ENCODE measurements at regions not wholly inside any gene's neighbourhood (a gene's known extent, or its start where the extent isn't known, plus 50 kb on each side); places are given as distances from the start of the nearest gene placed in this dataset.

DNA sequence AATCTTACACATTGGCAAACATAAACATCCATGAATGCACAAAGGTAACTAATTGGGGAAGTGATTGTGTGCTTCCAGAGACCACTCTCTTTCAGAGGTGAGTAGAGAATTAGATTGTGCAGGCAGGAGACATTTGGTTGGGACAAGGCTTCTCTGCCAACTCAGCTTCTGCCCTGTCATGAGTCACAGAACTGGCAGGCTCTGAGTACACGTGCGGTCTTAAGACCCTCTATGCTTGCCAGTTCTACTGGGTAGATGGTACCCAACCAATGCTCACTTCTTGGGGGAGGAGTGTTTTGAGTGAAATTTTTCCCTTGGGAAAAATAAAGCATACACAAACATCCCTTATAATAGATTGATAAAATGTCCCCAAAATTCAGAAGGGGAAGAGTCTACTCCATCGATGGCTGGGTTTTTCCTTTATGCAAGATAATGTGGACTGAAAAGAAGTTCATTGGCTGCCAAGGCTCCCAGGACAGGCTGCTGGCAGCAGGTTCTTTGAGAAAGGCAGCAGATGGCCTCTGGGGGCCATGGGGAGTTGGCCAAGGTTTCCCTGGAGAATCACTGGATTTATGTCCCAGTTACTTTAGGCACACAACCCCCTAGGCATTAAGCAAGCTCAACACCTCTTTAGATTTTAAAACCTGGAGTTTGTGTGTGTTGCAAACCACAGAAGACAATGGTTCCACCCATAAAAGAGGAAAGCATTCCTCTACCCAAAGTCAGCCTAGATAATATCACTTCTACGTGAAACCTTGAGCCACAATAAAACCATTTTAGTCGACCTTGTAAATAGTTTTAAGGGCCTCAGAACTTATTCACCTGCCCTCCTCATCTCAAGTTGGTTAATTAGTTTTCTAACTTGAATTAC, 417.0 kb downstream of the TXNL1 start:
- no peaks in the 10 kb centered on the region for H3K36me3 ChIP-seq
- no peak for DNase-seq
- H3K27me3 ChIP-seq = no peaks in the 10 kb centered on the region
- peaks cover 0 to 2% of the 10 kb centered on the region in 2 donors for H3K9me3 ChIP-seq
- TF ChIP-seq CTCF (IDR thresholded peaks at IDR 0.05) = no peak
- H3K4me1 ChIP-seq = no peaks in the 10 kb centered on the region
- no peak overlapping the region for H3K27ac ChIP-seq
- no peak for ATAC-seq
- intact Hi-C loops (cut with DNase I) = no loop called here
- no peak overlapping the region for H3K4me3 ChIP-seq

GRCh38 chr18:56217406-56217805, 421.0 kb downstream of the TXNL1 start:
- Histone ChIP-seq H3K9me3 (peaks cover 0 to 2% of the 10 kb centered on the region in 2 donors), H3K27me3 (no peaks in the 10 kb centered on the region), H3K4me1 (no peaks in the 10 kb centered on the region), H3K4me3 (no peak overlapping the region), H3K36me3 (no peaks in the 10 kb centered on the region), H3K27ac (no peak overlapping the region)
- intact Hi-C loops (cut with DNase I) = no loop called here
- ATAC-seq = no peak
- TF ChIP-seq CTCF (IDR thresholded peaks at IDR 0.05) = no peak
- DNase-seq = no peak

- Histone ChIP-seq H3K36me3 (no peaks in the 10 kb centered on the region), H3K4me1 (no peaks in the 10 kb centered on the region), H3K27me3 (no peaks in the 10 kb centered on the region), H3K27ac (no peak overlapping the region), H3K4me3 (no peak overlapping the region), H3K9me3 (peaks cover 0 to 2% of the 10 kb centered on the region in 2 donors)
- ATAC-seq = no peak
- TF ChIP-seq CTCF (IDR thresholded peaks at IDR 0.05) = no peak
- intact Hi-C loops (cut with DNase I) = no loop called here
- DNase-seq = no peak
Measured at GRCh38 chr18:56214706-56215105, 423.7 kb downstream of the TXNL1 start.

GRCh38 chr18:56210520-56210919, 427.9 kb downstream of the TXNL1 start:
- Histone ChIP-seq H3K9me3 (peaks cover 0 to 3% of the 10 kb centered on the region in 2 donors), H3K4me3 (no peak overlapping the region), H3K27ac (no peak overlapping the region), H3K36me3 (no peaks in the 10 kb centered on the region), H3K27me3 (no peaks in the 10 kb centered on the region), H3K4me1 (no peaks in the 10 kb centered on the region)
- no peak for TF ChIP-seq CTCF (IDR thresholded peaks at IDR 0.05)
- intact Hi-C loops (cut with DNase I) = no loop called here
- DNase-seq (no peak), ATAC-seq (no peak)

GRCh38 chr18:56207989-56208388, 430.4 kb downstream of the TXNL1 start:
- no peak overlapping the region for H3K4me3 ChIP-seq
- DNase-seq (no peak), ATAC-seq (no peak)
- H3K27ac ChIP-seq = no peak overlapping the region
- no peaks in the 10 kb centered on the region for H3K27me3 ChIP-seq
- peaks cover 0 to 18% of the 10 kb centered on the region in 2 donors for H3K9me3 ChIP-seq
- no peaks in the 10 kb centered on the region for H3K4me1 ChIP-seq
- H3K36me3 ChIP-seq = no peaks in the 10 kb centered on the region
- intact Hi-C loops (cut with DNase I) = no loop called here
- TF ChIP-seq CTCF (IDR thresholded peaks at IDR 0.05) = no peak
